GM23338 (cell line): ENCODE measurements at regions not wholly inside any gene's neighbourhood (a gene's known extent, or its start where the extent isn't known, plus 50 kb on each side); places are given as distances from the start of the nearest gene placed in this dataset.

Experiments used
- ATAC-seq: fragments of 200-7000 bp; cut with Tn5 transposase; 3 replicates; pipeline ENCODE4 v1.9.1; 2020
- DNase-seq: peaks from one replicate; pipeline ENCODE4 v3.0.0-alpha.2; 2015; ENCODE audit warnings: low spot score
- H2AFZ ChIP-seq: fragments of 200-600 bp; sonication (generic); 2 replicates; pipeline ENCODE4 v1.8.0; 2016; ENCODE audit warnings: antibody characterized with exemption, mild to moderate bottlenecking, moderate library complexity
- H3F3A ChIP-seq: fragments of 200-600 bp; sonication (generic); replicated peaks from 2 replicates; pipeline ENCODE4 v1.8.0; 2017; ENCODE audit warnings: antibody characterized with exemption, mixed run types, low read depth
- H3K27ac ChIP-seq: fragments of 200-600 bp; sonication (generic); 2 replicates; pipeline ENCODE4 v1.6.1; 2016; ENCODE audit warnings: low read depth
- H3K27me3 ChIP-seq: fragments of 200-600 bp; sonication (generic); 2 replicates; pipeline ENCODE4 v1.8.0; 2016; ENCODE audit warnings: mild to moderate bottlenecking, mixed run types, moderate library complexity; ENCODE audit not compliant: insufficient read depth
- H3K36me3 ChIP-seq: fragments of 200-600 bp; sonication (generic); 2 replicates; pipeline ENCODE4 v1.8.0; 2016; ENCODE audit warnings: mild to moderate bottlenecking; ENCODE audit not compliant: insufficient read depth
- H3K4me1 ChIP-seq: fragments of 200-600 bp; sonication (generic); 2 replicates; pipeline ENCODE4 v1.8.0; 2016; ENCODE audit warnings: mild to moderate bottlenecking, moderate library complexity; ENCODE audit not compliant: insufficient read depth
- H3K4me2 ChIP-seq: fragments of 200-600 bp; sonication (generic); 2 replicates; pipeline ENCODE4 v1.7.1; 2017; ENCODE audit warnings: mixed run types
- H3K4me3 ChIP-seq: fragments of 200-600 bp; sonication (generic); 2 replicates; pipeline ENCODE4 v1.6.1; 2016; ENCODE audit warnings: mixed run types
- H3K79me2 ChIP-seq: fragments of 200-600 bp; sonication (generic); replicated peaks from 2 replicates; pipeline ENCODE4 v1.8.0; 2017; ENCODE audit warnings: mild to moderate bottlenecking; ENCODE audit not compliant: insufficient read depth
- H3K9me2 ChIP-seq: fragments of 200-600 bp; sonication (generic); 2 replicates; pipeline ENCODE4 v1.8.0; 2017; ENCODE audit not compliant: insufficient read depth
- H4K20me1 ChIP-seq: fragments of 200-600 bp; sonication (generic); replicated peaks from 2 replicates; pipeline ENCODE4 v1.8.0; 2017; ENCODE audit warnings: mild to moderate bottlenecking; ENCODE audit not compliant: insufficient read depth
- H3K27ac Mint-ChIP-seq: 2 replicates; pipeline ENCODE4 v1.8.0; 2020; ENCODE audit warnings: inconsistent platforms, mild to moderate bottlenecking, moderate library complexity, mixed read lengths
- H3K27me3 Mint-ChIP-seq: 3 replicates; pipeline ENCODE4 v1.8.0; 2022; ENCODE audit warnings: low read depth, mild to moderate bottlenecking, moderate library complexity, mixed read lengths, inconsistent platforms; ENCODE audit not compliant: insufficient read depth, poor library complexity
- H3K36me3 Mint-ChIP-seq: 3 replicates; pipeline ENCODE4 v1.8.0; 2021; ENCODE audit warnings: low read depth, mild to moderate bottlenecking, inconsistent platforms, moderate library complexity, mixed read lengths
- H3K4me1 Mint-ChIP-seq: 3 replicates; pipeline ENCODE4 v1.8.0; 2020; ENCODE audit warnings: mild to moderate bottlenecking, inconsistent platforms, mixed read lengths
- H3K4me3 Mint-ChIP-seq: 3 replicates; pipeline ENCODE4 v1.8.0; 2021; ENCODE audit warnings: moderate library complexity, mild to moderate bottlenecking, inconsistent platforms, mixed read lengths
- H3K9me3 Mint-ChIP-seq: 3 replicates; pipeline ENCODE4 v1.8.0; 2020; ENCODE audit warnings: moderate library complexity, mild to moderate bottlenecking, inconsistent platforms, mixed read lengths
- CREB1 ChIP-seq: fragments of 250-450 bp; sonication (Bioruptor Pico); IDR thresholded peaks from 2 replicates; pipeline ENCODE4 v1.5.0; 2020; ENCODE audit warnings: low read depth, mild to moderate bottlenecking, moderate library complexity
- NANOG ChIP-seq: IDR thresholded peaks from 2 replicates; pipeline ENCODE4 v1.6.1; 2016; ENCODE audit warnings: antibody characterized with exemption, borderline replicate concordance
- STAT1 ChIP-seq: IDR thresholded peaks from one replicate; pipeline ENCODE4 v1.6.1; 2016; ENCODE audit warnings: antibody characterized with exemption; ENCODE audit not compliant: unreplicated experiment
- ZNF114 ChIP-seq: fragments of 250-450 bp; sonication (Bioruptor Pico); IDR thresholded peaks from 2 replicates; pipeline ENCODE4 v1.5.0; 2020; ENCODE audit warnings: mild to moderate bottlenecking, moderate library complexity
- ZNF331 ChIP-seq: fragments of 250-450 bp; sonication (Bioruptor Pico); IDR thresholded peaks from 2 replicates; pipeline ENCODE4 v1.5.0; 2020; ENCODE audit warnings: low read depth, mild to moderate bottlenecking, moderate library complexity
- ZNF462 ChIP-seq: fragments of 250-450 bp; sonication (Bioruptor Pico); IDR thresholded peaks from 2 replicates; pipeline ENCODE4 v1.5.0; 2020; ENCODE audit warnings: mild to moderate bottlenecking, moderate library complexity
- TF ChIP-seq, protein P1 (sequence below), 2 experiments: fragments of 200-600 bp in 1 of 2; sonication (generic) in 1 of 2; conservative IDR thresholded peaks; 2 replicates each; pipeline versions ENCODE4 v1.5.1 to v1.6.1; 2016 to 2017; ENCODE audit warnings: antibody characterized with exemption in 2 of 2, low read depth in 2 of 2, mild to moderate bottlenecking in 2 of 2, moderate library complexity in 1 of 2

- no peaks in the 10 kb centered on the region for H3K9me2 ChIP-seq
- H3K4me1 ChIP-seq = no peaks in the 10 kb centered on the region
- H3K79me2 ChIP-seq = no peaks in the 10 kb centered on the region
- H3K9me3 Mint-ChIP-seq = peaks cover 96% of the 10 kb centered on the region
- H3K4me3 Mint-ChIP-seq = no peak overlapping the region
- no peaks in the 10 kb centered on the region for H3K4me1 Mint-ChIP-seq
- no peaks in the 10 kb centered on the region for H3K27me3 ChIP-seq
- no peak overlapping the region for H2AFZ ChIP-seq
- TF ChIP-seq CREB1 (CRISPR knock-in tag) = no peak
- no peak for TF ChIP-seq ZNF114 (CRISPR knock-in tag)
- TF ChIP-seq, protein P1, sequence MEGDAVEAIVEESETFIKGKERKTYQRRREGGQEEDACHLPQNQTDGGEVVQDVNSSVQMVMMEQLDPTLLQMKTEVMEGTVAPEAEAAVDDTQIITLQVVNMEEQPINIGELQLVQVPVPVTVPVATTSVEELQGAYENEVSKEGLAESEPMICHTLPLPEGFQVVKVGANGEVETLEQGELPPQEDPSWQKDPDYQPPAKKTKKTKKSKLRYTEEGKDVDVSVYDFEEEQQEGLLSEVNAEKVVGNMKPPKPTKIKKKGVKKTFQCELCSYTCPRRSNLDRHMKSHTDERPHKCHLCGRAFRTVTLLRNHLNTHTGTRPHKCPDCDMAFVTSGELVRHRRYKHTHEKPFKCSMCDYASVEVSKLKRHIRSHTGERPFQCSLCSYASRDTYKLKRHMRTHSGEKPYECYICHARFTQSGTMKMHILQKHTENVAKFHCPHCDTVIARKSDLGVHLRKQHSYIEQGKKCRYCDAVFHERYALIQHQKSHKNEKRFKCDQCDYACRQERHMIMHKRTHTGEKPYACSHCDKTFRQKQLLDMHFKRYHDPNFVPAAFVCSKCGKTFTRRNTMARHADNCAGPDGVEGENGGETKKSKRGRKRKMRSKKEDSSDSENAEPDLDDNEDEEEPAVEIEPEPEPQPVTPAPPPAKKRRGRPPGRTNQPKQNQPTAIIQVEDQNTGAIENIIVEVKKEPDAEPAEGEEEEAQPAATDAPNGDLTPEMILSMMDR (conservative IDR thresholded peaks at IDR 0.05; ENCODE audit: low read depth in 2 of 2) = no peak
- no peak for TF ChIP-seq STAT1
- TF ChIP-seq ZNF462 (CRISPR knock-in tag) = no peak
- no peak for TF ChIP-seq NANOG
- no peak for TF ChIP-seq ZNF331 (CRISPR knock-in tag)
- H3K4me2 ChIP-seq = no peak overlapping the region
- H3K36me3 ChIP-seq = 0 out of 2 replicates have a peak, but pooled peaks cover under 1% of the 10 kb centered on the region
- no peak overlapping the region for H3K4me3 ChIP-seq
- no peaks in the 10 kb centered on the region for H4K20me1 ChIP-seq
- DNase-seq (no peak), ATAC-seq (no peak)
- no peak overlapping the region for H3K27ac Mint-ChIP-seq
- no peak overlapping the region for H3K27ac ChIP-seq
- H3F3A ChIP-seq = no peaks in the 10 kb centered on the region
- no peaks in the 10 kb centered on the region for H3K27me3 Mint-ChIP-seq
- peaks cover 51% of the 10 kb centered on the region for H3K36me3 Mint-ChIP-seq
These were observed 520.0 kb upstream of the SALL3 start for GRCh38 chr18:78459668-78460067.
